HEK293 (cell line): ENCODE measurements at regions not wholly inside any gene's neighbourhood (a gene's known extent, or its start where the extent isn't known, plus 50 kb on each side); places are given as distances from the start of the nearest gene placed in this dataset.
A peak's percentile ranks its signal among the peaks of the same experiment; 100 is the strongest.

Experiments
- CTCF ChIA-PET: fragments of 350-600 bp; formaldehyde crosslinking; extraction: SDS; loops from one replicate; lab custom pipeline; 2021; ENCODE audit warnings: antibody characterized with exemption; lab: Yijun Ruan, JAX
- POLR2A ChIA-PET: fragments of 300-600 bp; formaldehyde crosslinking; extraction: SDS; loops from one replicate; lab custom pipeline; 2020; ENCODE audit warnings: antibody characterized with exemption, inconsistent platforms; lab: Yijun Ruan, JAX
- H3K27ac ChIP-seq: fragments of 200-500 bp; sonication (Bioruptor generic); 2 replicates; pipeline ENCODE4 v1.5.1; 2014; ENCODE audit warnings: low read depth, low read length, control low read depth, inconsistent platforms; ENCODE audit errors: extremely low read depth
- H3K36me3 ChIP-seq, 2 experiments: fragments of 200-500 bp in 1 of 2; sonication (Bioruptor generic) in 1 of 2; 1 replicate in 1 of 2; 2 replicates in 1 of 2; pipeline ENCODE4 v1.5.1; 2014 to 2017; ENCODE audit warnings: inconsistent platforms in 2 of 2, low read length in 2 of 2; ENCODE audit not compliant: control insufficient read depth in 2 of 2, insufficient read depth in 1 of 2
- H3K4me1 ChIP-seq: fragments of 200-500 bp; sonication (Bioruptor generic); 2 replicates; pipeline ENCODE4 v1.5.1; 2014; ENCODE audit warnings: mild to moderate bottlenecking, low read length, inconsistent platforms; ENCODE audit not compliant: control insufficient read depth, insufficient read depth
- H3K4me3 ChIP-seq: 2 replicates; pipeline ENCODE4 v1.5.1; 2011; ENCODE audit warnings: low read depth, mild to moderate bottlenecking, control low read depth, low read length, moderate library complexity
- H3K9me3 ChIP-seq: fragments of 200-500 bp; sonication (Bioruptor generic); 2 replicates; pipeline ENCODE4 v1.5.1; 2014; ENCODE audit warnings: low read depth, low read length, inconsistent platforms; ENCODE audit not compliant: control insufficient read depth, insufficient read depth
- EGR2 ChIP-seq: fragments of 450-650 bp; formaldehyde crosslinking; IDR thresholded peaks from 2 replicates; pipeline ENCODE4 v1.5.1; 2016; ENCODE audit warnings: low read depth, missing biosample characterization, missing genetic modification characterization
- FEZF1 ChIP-seq: fragments of 450-650 bp; formaldehyde crosslinking; IDR thresholded peaks from 2 replicates; pipeline ENCODE4 v1.5.1; 2016; ENCODE audit warnings: missing biosample characterization, missing genetic modification characterization
- KLF1 ChIP-seq: fragments of 450-650 bp; formaldehyde crosslinking; IDR thresholded peaks from 2 replicates; pipeline ENCODE4 v1.5.1; 2016; ENCODE audit warnings: missing biosample characterization, missing genetic modification characterization
- MEIS1 ChIP-seq: sonication (generic); formaldehyde crosslinking; IDR thresholded peaks from 2 replicates; pipeline ENCODE4 v1.8.1; 2022; ENCODE audit warnings: missing genetic modification reagents, mild to moderate bottlenecking, borderline replicate concordance
- PBX3 ChIP-seq: sonication (generic); formaldehyde crosslinking; IDR thresholded peaks from 2 replicates; pipeline ENCODE4 v1.8.1; 2022; ENCODE audit warnings: mild to moderate bottlenecking, moderate library complexity, missing genetic modification reagents
- PRDM10 ChIP-seq: fragments of 450-650 bp; formaldehyde crosslinking; IDR thresholded peaks from 2 replicates; pipeline ENCODE4 v1.5.1; 2016; ENCODE audit warnings: missing biosample characterization, missing genetic modification characterization
- PRDM6 ChIP-seq: fragments of 450-650 bp; formaldehyde crosslinking; IDR thresholded peaks from 2 replicates; pipeline ENCODE4 v1.5.1; 2017; ENCODE audit warnings: missing biosample characterization, missing genetic modification characterization
- SP3 ChIP-seq: fragments of 450-650 bp; formaldehyde crosslinking; IDR thresholded peaks from 2 replicates; pipeline ENCODE4 v1.5.1; 2016; ENCODE audit warnings: missing biosample characterization, missing genetic modification characterization
- ZBTB48 ChIP-seq: fragments of 450-650 bp; formaldehyde crosslinking; IDR thresholded peaks from 2 replicates; pipeline ENCODE4 v1.5.1; 2016; ENCODE audit warnings: missing biosample characterization, missing genetic modification characterization
- ZBTB6 ChIP-seq: fragments of 450-650 bp; formaldehyde crosslinking; IDR thresholded peaks from 2 replicates; pipeline ENCODE4 v1.5.1; 2017; ENCODE audit warnings: missing biosample characterization, missing genetic modification characterization
- ZFP37 ChIP-seq: fragments of 450-650 bp; formaldehyde crosslinking; IDR thresholded peaks from 2 replicates; pipeline ENCODE4 v1.5.1; 2016; ENCODE audit warnings: missing biosample characterization, missing genetic modification characterization
- ZFP69B ChIP-seq: fragments of 450-650 bp; formaldehyde crosslinking; IDR thresholded peaks from 2 replicates; pipeline ENCODE4 v1.5.1; 2016; ENCODE audit warnings: missing biosample characterization, missing genetic modification characterization
- ZNF132 ChIP-seq: fragments of 450-650 bp; formaldehyde crosslinking; IDR thresholded peaks from 2 replicates; pipeline ENCODE4 v1.5.1; 2017; ENCODE audit warnings: missing biosample characterization, missing genetic modification characterization, borderline replicate concordance
- ZNF133 ChIP-seq: fragments of 450-650 bp; formaldehyde crosslinking; IDR thresholded peaks from 2 replicates; pipeline ENCODE4 v1.5.1; 2016; ENCODE audit warnings: missing biosample characterization, missing genetic modification characterization
- ZNF18 ChIP-seq: fragments of 450-650 bp; formaldehyde crosslinking; IDR thresholded peaks from 2 replicates; pipeline ENCODE4 v1.5.1; 2016; ENCODE audit warnings: missing biosample characterization, missing genetic modification characterization
- ZNF24 ChIP-seq: fragments of 450-650 bp; formaldehyde crosslinking; IDR thresholded peaks from 2 replicates; pipeline ENCODE4 v1.5.1; 2016; ENCODE audit warnings: missing biosample characterization, missing genetic modification characterization
- ZNF248 ChIP-seq: fragments of 450-650 bp; formaldehyde crosslinking; IDR thresholded peaks from 2 replicates; pipeline ENCODE4 v1.5.1; 2017; ENCODE audit warnings: missing biosample characterization, missing genetic modification characterization
- ZNF292 ChIP-seq: fragments of 450-650 bp; formaldehyde crosslinking; IDR thresholded peaks from 2 replicates; pipeline ENCODE4 v1.5.1; 2016; ENCODE audit warnings: low read depth, missing biosample characterization, missing genetic modification characterization, borderline replicate concordance
- ZNF529 ChIP-seq: fragments of 450-650 bp; formaldehyde crosslinking; IDR thresholded peaks from 2 replicates; pipeline ENCODE4 v1.5.1; 2017; ENCODE audit warnings: missing genetic modification characterization, missing biosample characterization; ENCODE audit not compliant: insufficient replicate concordance
- ZNF571 ChIP-seq: fragments of 450-650 bp; formaldehyde crosslinking; IDR thresholded peaks from 2 replicates; pipeline ENCODE4 v1.5.0; 2017; ENCODE audit warnings: missing biosample characterization, missing genetic modification characterization
- ZNF585B ChIP-seq: fragments of 450-650 bp; formaldehyde crosslinking; IDR thresholded peaks from 2 replicates; pipeline ENCODE4 v1.5.1; 2016; ENCODE audit warnings: missing biosample characterization, missing genetic modification characterization
- ZNF600 ChIP-seq: fragments of 450-650 bp; formaldehyde crosslinking; IDR thresholded peaks from 2 replicates; pipeline ENCODE4 v1.5.1; 2016; ENCODE audit warnings: missing biosample characterization, missing genetic modification characterization
- ZNF629 ChIP-seq: fragments of 450-650 bp; formaldehyde crosslinking; IDR thresholded peaks from 2 replicates; pipeline ENCODE4 v1.5.1; 2017; ENCODE audit warnings: missing biosample characterization, missing genetic modification characterization
- ZNF677 ChIP-seq: fragments of 450-650 bp; IDR thresholded peaks from 2 replicates; pipeline ENCODE4 v1.5.0; 2018; ENCODE audit warnings: missing biosample characterization, mild to moderate bottlenecking, missing genetic modification characterization, moderate library complexity
- ZNF701 ChIP-seq: fragments of 450-650 bp; formaldehyde crosslinking; IDR thresholded peaks from 2 replicates; pipeline ENCODE4 v1.5.1; 2016; ENCODE audit warnings: missing biosample characterization, missing genetic modification characterization
- ZNF776 ChIP-seq: fragments of 450-650 bp; formaldehyde crosslinking; IDR thresholded peaks from 2 replicates; pipeline ENCODE4 v1.5.0; 2017; ENCODE audit warnings: missing biosample characterization, missing genetic modification characterization, borderline replicate concordance

- TF ChIP-seq ZNF292 (tag by site-specific recombination) (no peak), ZNF629 (peak; percentile 78), PRDM10 (peak; percentile 37), ZFP37 (tag by site-specific recombination) (0 out of 2 replicates have a peak, but pooled peaks have one; percentile 45), KLF1 (tag by site-specific recombination) (no peak), ZNF701 (tag by site-specific recombination) (no peak), MEIS1 (CRISPR knock-in tag) (no peak), ZNF248 (tag by site-specific recombination) (no peak), ZFP69B (tag by site-specific recombination) (0 out of 2 replicates have a peak, but pooled peaks have one; percentile 24), PRDM6 (tag by site-specific recombination) (no peak), ZNF600 (tag by site-specific recombination) (no peak)
Observed at GRCh38 chr5:91848453-91848852, 465.3 kb upstream of the ARRDC3 start (continued).

- Histone ChIP-seq H3K9me3 (no peaks in the 10 kb centered on the region), H3K4me3 (no peak overlapping the region), H3K27ac (no peak overlapping the region), H3K36me3 (no peaks in the 10 kb centered on the region), H3K4me1 (peaks cover 10% of the 10 kb centered on the region)
- TF ChIP-seq ZNF133 (no peak), ZNF629 (no peak), ZBTB48 (no peak), ZNF585B (tag by site-specific recombination) (no peak)
- POLR2A ChIA-PET = no interaction called here
- CTCF ChIA-PET = no interaction called here
Observed at GRCh38 chr5:91841423-91841822, 458.3 kb upstream of the ARRDC3 start.

- Histone ChIP-seq H3K4me3 (no peak overlapping the region), H3K4me1 (peaks cover 10% of the 10 kb centered on the region), H3K9me3 (no peaks in the 10 kb centered on the region), H3K36me3 (no peaks in the 10 kb centered on the region), H3K27ac (no peak overlapping the region)
- ChIA-PET POLR2A (no interaction called here), CTCF (no interaction called here)
- TF ChIP-seq ZNF24 (tag by site-specific recombination) (no peak), FEZF1 (tag by site-specific recombination) (0 out of 2 replicates have a peak, but pooled peaks have one; percentile 10), ZNF677 (tag by site-specific recombination) (no peak), ZNF132 (no peak), ZNF776 (no peak), EGR2 (tag by site-specific recombination) (no peak), PBX3 (no peak), ZBTB48 (no peak), ZBTB6 (no peak), ZNF529 (tag by site-specific recombination) (no peak), ZNF571 (tag by site-specific recombination) (no peak), ZNF18 (no peak), SP3 (no peak)
Observed at GRCh38 chr5:91840412-91840811, 457.3 kb upstream of the ARRDC3 start.
